ENCODE measurements at regions not wholly inside any gene's neighbourhood (a gene's known extent, or its start where the extent isn't known, plus 50 kb on each side); places are given as distances from the start of the nearest gene placed in this dataset.
"Not testable (repeated sequence)": the region's sequence is repeated elsewhere in the genome, so short reads cannot be mapped to it uniquely, and the experiment has no call there.

GRCh38 chr2:19635951-19636510 lies 265.8 kb downstream of the TTC32 start:
- intact Hi-C loops (cut with DNase I), result no loop called here
- no peak for DNase-seq (ENCODE audit: low spot score)

GRCh38 chr2:19632403-19632991 lies 269.3 kb downstream of the TTC32 start:
- intact Hi-C loops (cut with DNase I), result no loop called here
- no peak for DNase-seq (ENCODE audit: low spot score)

- no peak for DNase-seq (ENCODE audit: low spot score)
- intact Hi-C loops (cut with DNase I), result no loop called here
These were observed 269.9 kb downstream of the TTC32 start for GRCh38 chr2:19631871-19632270.

- intact Hi-C loops (cut with DNase I), result no loop called here
These were observed 270.9 kb downstream of the TTC32 start for GRCh38 chr2:19630921-19631320.

GRCh38 chr2:19627359-19627758 lies 268.9 kb upstream of the OSR1 start:
- intact Hi-C loops (cut with DNase I), result no loop called here
- DNase-seq (ENCODE audit: low spot score), result no peak

More at GRCh38 chr2:19630921-19631320, 270.9 kb downstream of the TTC32 start:
- no peak for DNase-seq (ENCODE audit: low spot score)

GRCh38 chr2:19623488-19623887 lies 265.1 kb upstream of the OSR1 start:
- DNase-seq (ENCODE audit: low spot score), result no peak
- intact Hi-C loops (cut with DNase I), result no loop called here

GRCh38 chr2:19617257-19617848 lies 258.9 kb upstream of the OSR1 start:
- intact Hi-C loops (cut with DNase I), result no loop called here
- DNase-seq (ENCODE audit: low spot score), result no peak

GRCh38 chr2:19615402-19615801 lies 257.0 kb upstream of the OSR1 start:
- DNase-seq (ENCODE audit: low spot score), result not testable (repeated sequence)

GRCh38 chr2:19614066-19614465 lies 255.6 kb upstream of the OSR1 start:
- intact Hi-C loops (cut with DNase I), result no loop called here
- DNase-seq (ENCODE audit: low spot score), result no peak

More at GRCh38 chr2:19615402-19615801, 257.0 kb upstream of the OSR1 start:
- intact Hi-C loops (cut with DNase I), result not testable (repeated sequence)

GRCh38 chr2:19611491-19612332 lies 253.3 kb upstream of the OSR1 start:
- intact Hi-C loops (cut with DNase I), result no loop called here
- DNase-seq (ENCODE audit: low spot score), result no peak

GRCh38 chr2:19609266-19609665 lies 250.8 kb upstream of the OSR1 start:
- no peak for DNase-seq (ENCODE audit: low spot score)
- intact Hi-C loops (cut with DNase I), result no loop called here

- no peak for DNase-seq (ENCODE audit: low spot score)
- intact Hi-C loops (cut with DNase I), result no loop called here
These were observed 249.7 kb upstream of the OSR1 start for GRCh38 chr2:19607931-19608771.

- intact Hi-C loops (cut with DNase I), result no loop called here
These were observed 249.0 kb upstream of the OSR1 start for GRCh38 chr2:19607400-19607799.

GRCh38 chr2:19600982-19601381 lies 242.6 kb upstream of the OSR1 start:
- intact Hi-C loops (cut with DNase I), result no loop called here
- DNase-seq (ENCODE audit: low spot score), result no peak

More at GRCh38 chr2:19607400-19607799, 249.0 kb upstream of the OSR1 start:
- no peak for DNase-seq (ENCODE audit: low spot score)

GRCh38 chr2:19600506-19600905 lies 242.1 kb upstream of the OSR1 start:
- no peak for DNase-seq (ENCODE audit: low spot score)

GRCh38 chr2:19598971-19599370 lies 240.5 kb upstream of the OSR1 start:
- intact Hi-C loops (cut with DNase I), result no loop called here
- no peak for DNase-seq (ENCODE audit: low spot score)

More at GRCh38 chr2:19600506-19600905, 242.1 kb upstream of the OSR1 start:
- intact Hi-C loops (cut with DNase I), result no loop called here

- DNase-seq (ENCODE audit: low spot score), result no peak
- intact Hi-C loops (cut with DNase I), result no loop called here
These were observed 233.8 kb upstream of the OSR1 start for GRCh38 chr2:19592197-19592596.

GRCh38 chr2:19589791-19590190 lies 231.4 kb upstream of the OSR1 start:
- intact Hi-C loops (cut with DNase I), result no loop called here
- no peak for DNase-seq (ENCODE audit: low spot score)

- DNase-seq (ENCODE audit: low spot score), result no peak
- intact Hi-C loops (cut with DNase I), result no loop called here
These were observed 222.4 kb upstream of the OSR1 start for GRCh38 chr2:19580830-19581229.

- intact Hi-C loops (cut with DNase I), result no loop called here
- DNase-seq (ENCODE audit: low spot score), result no peak
These were observed 221.8 kb upstream of the OSR1 start for GRCh38 chr2:19580264-19580663.
